H9 (cell line): ENCODE measurements at regions not wholly inside any gene's neighbourhood (a gene's known extent, or its start where the extent isn't known, plus 50 kb on each side); places are given as distances from the start of the nearest gene placed in this dataset.
A peak's percentile ranks its signal among the peaks of the same experiment; 100 is the strongest.

Experiments
- DNase-seq: peaks from one replicate; pipeline ENCODE4 v3.0.0-alpha.2; 2017
- H2AFZ ChIP-seq: one replicate; pipeline ENCODE4 v1.6.1; 2013; ENCODE audit warnings: mild to moderate bottlenecking, low read length, control low read depth, moderate library complexity
- H2AK5ac ChIP-seq: 2 replicates; pipeline ENCODE4 v1.6.1; 2013; ENCODE audit warnings: low read length, control low read depth, mixed read lengths; ENCODE audit not compliant: insufficient read length
- H2BK120ac ChIP-seq: one replicate; pipeline ENCODE4 v1.6.1; 2013; ENCODE audit warnings: low read depth, mild to moderate bottlenecking, low read length, control low read depth, inconsistent platforms; ENCODE audit not compliant: poor library complexity, severe bottlenecking
- H2BK12ac ChIP-seq: 2 replicates; pipeline ENCODE4 v1.6.1; 2013; ENCODE audit warnings: low read length, control low read depth, mixed read lengths, low read depth; ENCODE audit not compliant: insufficient read length
- H2BK15ac ChIP-seq: 2 replicates; pipeline ENCODE4 v1.6.1; 2013; ENCODE audit warnings: low read depth, low read length, control low read depth
- H2BK20ac ChIP-seq: one replicate; pipeline ENCODE4 v1.6.1; 2013; ENCODE audit warnings: low read depth, mild to moderate bottlenecking, low read length, control low read depth, inconsistent platforms; ENCODE audit not compliant: poor library complexity, severe bottlenecking
- H2BK5ac ChIP-seq: 2 replicates; pipeline ENCODE4 v1.6.1; 2013; ENCODE audit warnings: low read length, control low read depth, mixed read lengths; ENCODE audit not compliant: insufficient read length
- H3K14ac ChIP-seq: 2 replicates; pipeline ENCODE4 v1.6.1; 2013; ENCODE audit warnings: low read length, control low read depth; ENCODE audit not compliant: insufficient read depth
- H3K18ac ChIP-seq: 2 replicates; pipeline ENCODE4 v1.6.1; 2013; ENCODE audit warnings: low read depth, mild to moderate bottlenecking, mixed read lengths, low read length, control low read depth; ENCODE audit not compliant: insufficient read length
- H3K23ac ChIP-seq: 2 replicates; pipeline ENCODE4 v1.6.1; 2013; ENCODE audit warnings: low read length, control low read depth, mixed read lengths, low read depth; ENCODE audit not compliant: insufficient read length
- H3K23me2 ChIP-seq: 2 replicates; pipeline ENCODE4 v1.6.1; 2013; ENCODE audit warnings: low read depth, mild to moderate bottlenecking, mixed read lengths, low read length, control low read depth; ENCODE audit not compliant: insufficient read length, poor library complexity, severe bottlenecking
- H3K27ac ChIP-seq: 2 replicates; pipeline ENCODE4 v1.5.1; 2013; ENCODE audit warnings: low read length, control low read depth, mixed read lengths, low read depth; ENCODE audit not compliant: insufficient read length
- H3K27me3 ChIP-seq: 2 replicates; pipeline ENCODE4 v1.6.1; 2013; ENCODE audit warnings: low read length, control low read depth, inconsistent platforms; ENCODE audit not compliant: insufficient read depth
- H3K4ac ChIP-seq: 2 replicates; pipeline ENCODE4 v1.6.1; 2013; ENCODE audit warnings: low read depth, mild to moderate bottlenecking, control low read depth, inconsistent platforms, low read length, moderate library complexity
- H3K4me1 ChIP-seq: 2 replicates; pipeline ENCODE4 v1.6.1; 2013; ENCODE audit warnings: low read length, control low read depth, inconsistent platforms; ENCODE audit not compliant: insufficient read depth
- H3K4me2 ChIP-seq: 2 replicates; pipeline ENCODE4 v1.6.1; 2013; ENCODE audit warnings: low read length, control low read depth, mixed read lengths; ENCODE audit not compliant: insufficient read length, insufficient read depth
- H3K56ac ChIP-seq: 2 replicates; pipeline ENCODE4 v1.6.1; 2013; ENCODE audit warnings: low read depth, mild to moderate bottlenecking, mixed read lengths, low read length, control low read depth; ENCODE audit not compliant: insufficient read length
- H3K79me1 ChIP-seq: 2 replicates; pipeline ENCODE4 v1.6.1; 2013; ENCODE audit warnings: low read depth, mild to moderate bottlenecking, moderate library complexity, low read length, control low read depth, inconsistent platforms; ENCODE audit not compliant: insufficient read depth, poor library complexity, severe bottlenecking
- H3K79me2 ChIP-seq: 2 replicates; pipeline ENCODE4 v1.6.1; 2013; ENCODE audit warnings: low read length, control low read depth, inconsistent platforms; ENCODE audit not compliant: insufficient read depth
- H3K9ac ChIP-seq: 2 replicates; pipeline ENCODE4 v1.6.1; 2013; ENCODE audit warnings: low read length, control low read depth, mixed read lengths; ENCODE audit not compliant: insufficient read length; ENCODE audit errors: extremely low read depth
- H3K9me3 ChIP-seq: one replicate; pipeline ENCODE4 v1.6.1; 2013; ENCODE audit warnings: low read depth, low read length, inconsistent platforms; ENCODE audit not compliant: control insufficient read depth
- H3T11ph ChIP-seq: one replicate; pipeline ENCODE4 v1.6.1; 2013; ENCODE audit warnings: mild to moderate bottlenecking, low read length, control low read depth, inconsistent platforms
- H4K20me1 ChIP-seq: one replicate; pipeline ENCODE4 v1.6.1; 2013; ENCODE audit not compliant: control insufficient read depth, insufficient read length, insufficient read depth
- H4K5ac ChIP-seq: 2 replicates; pipeline ENCODE4 v1.6.1; 2013; ENCODE audit warnings: low read depth, mild to moderate bottlenecking, mixed read lengths, low read length, control low read depth; ENCODE audit not compliant: insufficient read length
- H4K8ac ChIP-seq: replicated peaks from 2 replicates; pipeline ENCODE4 v1.6.1; 2013; ENCODE audit warnings: low read length, control low read depth, mixed read lengths, low read depth; ENCODE audit not compliant: insufficient read length
- H4K91ac ChIP-seq: 2 replicates; pipeline ENCODE4 v1.6.1; 2013; ENCODE audit warnings: low read depth, mild to moderate bottlenecking, moderate library complexity, mixed read lengths, low read length, control low read depth; ENCODE audit not compliant: insufficient read length
- H3K27ac Mint-ChIP-seq, 3 experiments: 2 replicates in 2 of 3; 3 replicates in 1 of 3; pipeline ENCODE4 v1.8.0; 2020 to 2021; ENCODE audit warnings: mixed read lengths in 3 of 3, mild to moderate bottlenecking in 1 of 3, moderate library complexity in 1 of 3
- H3K27me3 Mint-ChIP-seq: 2 replicates; pipeline ENCODE4 v1.8.0; 2021; ENCODE audit warnings: low read depth, mild to moderate bottlenecking, moderate library complexity, mixed read lengths
- H3K36me3 Mint-ChIP-seq, 3 experiments: 2 replicates in 2 of 3; 3 replicates in 1 of 3; pipeline ENCODE4 v1.8.0; 2020 to 2021; ENCODE audit warnings: low read depth in 3 of 3, mixed read lengths in 3 of 3; ENCODE audit not compliant: insufficient read depth in 1 of 3
- H3K4me1 Mint-ChIP-seq, 2 experiments: 2 replicates each; pipeline ENCODE4 v1.8.0; 2020; ENCODE audit warnings: mixed read lengths in 2 of 2
- H3K4me3 Mint-ChIP-seq, 2 experiments: 2 replicates in 1 of 2; 3 replicates in 1 of 2; pipeline ENCODE4 v1.8.0; 2020 to 2021; ENCODE audit warnings: mild to moderate bottlenecking in 2 of 2, mixed read lengths in 2 of 2, moderate library complexity in 1 of 2
- H3K9me3 Mint-ChIP-seq, 2 experiments: 2 replicates in 1 of 2; 3 replicates in 1 of 2; pipeline ENCODE4 v1.8.0; 2020; ENCODE audit warnings: mild to moderate bottlenecking in 2 of 2, mixed read lengths in 2 of 2, moderate library complexity in 1 of 2
- CTCF ChIP-seq: fragments of 200-600 bp; sonication (generic); conservative IDR thresholded peaks from 3 replicates; pipeline ENCODE4 v1.8.0; 2021; ENCODE audit warnings: antibody characterized with exemption, mild to moderate bottlenecking
- WGBS: extraction: QIAGEN DNeasy Blood & Tissue Kit; methylation state at CpG from one replicate; pipeline ENCODE4 v1.1.7; 2013; ENCODE audit warnings: missing lambda C conversion rate, low lambda C conversion rate, mixed read lengths; ENCODE audit not compliant: insufficient read length; ENCODE audit errors: extremely low coverage; 5-methylcytosine and 5-hydroxymethylcytosine counted together

GRCh38 chr1:245045087-245045881 is 109.5 kb upstream of the KIF26B start:
- H3K4me3 Mint-ChIP-seq, result no peak overlapping the region
- H3K27ac Mint-ChIP-seq, result peak overlapping the region in 1 of 3 experiments; percentile 52; a peak in 1 of 7 replicates
- H3K14ac ChIP-seq, result no peak overlapping the region
- TF ChIP-seq CTCF, result no peak
- no peak overlapping the region for H3K23ac ChIP-seq
- no peak overlapping the region for H3K4ac ChIP-seq
- H3K4me2 ChIP-seq, result no peak overlapping the region
- H2BK12ac ChIP-seq, result no peak overlapping the region
- H3K18ac ChIP-seq, result no peak overlapping the region
- H2AFZ ChIP-seq, result no peak overlapping the region
- H3K27me3 ChIP-seq, result no peaks in the 10 kb centered on the region
- H4K91ac ChIP-seq, result no peak overlapping the region
- H2AK5ac ChIP-seq, result no peak overlapping the region
- no peaks in the 10 kb centered on the region for H3K9me3 ChIP-seq
- H3K36me3 Mint-ChIP-seq, result no peaks in the 10 kb centered on the region; a peak in 1 of 7 replicates
- no peak overlapping the region for H2BK120ac ChIP-seq
- no peak overlapping the region for H2BK5ac ChIP-seq
- H4K8ac ChIP-seq, result no peak overlapping the region
- H3K4me1 ChIP-seq, result peaks cover 7% of the 10 kb centered on the region; the same call in 1 of the 2 replicates
- H3K79me1 ChIP-seq, result no peaks in the 10 kb centered on the region
- no peak overlapping the region for H3K27ac ChIP-seq
- H3T11ph ChIP-seq, result no peak overlapping the region
- no peak overlapping the region for H2BK15ac ChIP-seq
- no peaks in the 10 kb centered on the region for H3K27me3 Mint-ChIP-seq
- no peak overlapping the region for H3K56ac ChIP-seq
- H3K4me1 Mint-ChIP-seq, result peaks cover 21 to 35% of the 10 kb centered on the region in 2 experiments
- WGBS, result no CpG with 5 or more reads among the region's 9 CpGs
- H4K5ac ChIP-seq, result no peak overlapping the region
- no peaks in the 10 kb centered on the region for H3K9me3 Mint-ChIP-seq
- peak; percentile 49 for DNase-seq
- H3K79me2 ChIP-seq, result no peaks in the 10 kb centered on the region
- no peak overlapping the region for H3K9ac ChIP-seq
- H3K23me2 ChIP-seq, result no peaks in the 10 kb centered on the region
- no peaks in the 10 kb centered on the region for H4K20me1 ChIP-seq
- no peak overlapping the region for H2BK20ac ChIP-seq
